Lower leg skin (tissue), 4 donors: ENCODE measurements at regions not wholly inside any gene's neighbourhood (a gene's known extent, or its start where the extent isn't known, plus 50 kb on each side); places are given as distances from the start of the nearest gene placed in this dataset.

Experiments used
- DNase-seq, 2 donors: peaks; one replicate each; pipeline ENCODE4 v3.0.0-alpha.2; 2019; ENCODE audit warnings: low spot score in 2 of 2
- H3K4me3 ChIP-seq: fragments of 200-600 bp; sonication (generic); 2 replicates; pipeline ENCODE4 v1.5.1; 2017; ENCODE audit warnings: mild to moderate bottlenecking, low read depth; ENCODE audit not compliant: poor library complexity, severe bottlenecking
- POLR2A ChIP-seq, 2 donors: fragments of 450-650 bp; IDR thresholded peaks; one replicate each; pipeline ENCODE4 v1.6.1; 2016 to 2017; ENCODE audit warnings: antibody characterized with exemption in 2 of 2, mild to moderate bottlenecking in 1 of 2, moderate library complexity in 1 of 2
- WGBS, 2 donors: methylation state at CpG; one replicate each; pipeline ENCODE4 v1.1.5; 2018; 5-methylcytosine and 5-hydroxymethylcytosine counted together
- intact Hi-C: fragments of 100-400 bp; cut with DNase I; formaldehyde crosslinking; loops from one replicate; pipeline ENCODE4 v1.15.0; 2023; ENCODE audit warnings: low total_unique reads
- TF ChIP-seq, protein P1 (sequence below), 3 donors: fragments of 450-650 bp; IDR thresholded peaks; one replicate each; pipeline ENCODE4 v1.5.1; 2016; ENCODE audit warnings: antibody characterized with exemption in 3 of 3, mild to moderate bottlenecking in 3 of 3, moderate library complexity in 2 of 3

DNA sequence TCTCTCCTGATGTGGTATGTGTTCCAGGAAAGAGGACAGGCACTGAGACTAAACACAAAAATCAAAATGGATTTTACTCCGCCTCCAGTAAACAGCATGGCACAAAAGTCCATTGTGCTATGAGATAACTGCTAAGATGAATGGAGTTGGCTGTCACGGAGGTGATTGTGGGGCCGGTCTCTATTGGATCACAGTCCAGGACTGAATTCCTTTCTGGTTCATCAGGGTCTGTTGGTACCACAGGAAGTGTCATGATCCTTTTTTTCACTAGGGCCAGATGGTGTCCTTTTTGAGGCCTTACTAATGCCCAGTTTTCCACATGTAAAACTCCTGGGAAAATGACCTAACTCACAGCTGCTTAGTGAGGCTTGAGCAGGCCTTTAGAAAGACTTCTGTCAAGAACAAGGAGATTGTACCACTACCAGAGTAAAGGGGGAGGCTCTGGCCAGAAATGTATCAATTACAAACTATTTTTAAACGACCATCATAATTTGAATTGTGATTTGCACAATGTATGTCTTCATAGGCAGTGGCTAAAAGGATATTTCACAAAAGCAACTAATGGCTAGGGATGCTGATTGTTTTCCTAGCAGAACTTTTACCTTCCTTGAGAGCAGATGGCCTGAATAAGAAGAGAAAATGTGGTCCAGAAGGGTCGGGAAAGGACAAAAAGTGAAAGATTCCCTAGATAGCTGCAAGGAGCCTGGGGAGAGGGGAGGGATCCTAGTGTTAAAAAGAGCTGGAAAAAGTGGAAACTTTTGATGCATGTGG, 192.2 kb upstream of the POU3F2 start:
- no peak overlapping the region for H3K4me3 ChIP-seq
- no peak for DNase-seq
- intact Hi-C loops = no loop called here
- 59 to 63% methylated on average over 5 of the region's 5 CpGs for WGBS, 2 donors
- TF ChIP-seq, protein P1, sequence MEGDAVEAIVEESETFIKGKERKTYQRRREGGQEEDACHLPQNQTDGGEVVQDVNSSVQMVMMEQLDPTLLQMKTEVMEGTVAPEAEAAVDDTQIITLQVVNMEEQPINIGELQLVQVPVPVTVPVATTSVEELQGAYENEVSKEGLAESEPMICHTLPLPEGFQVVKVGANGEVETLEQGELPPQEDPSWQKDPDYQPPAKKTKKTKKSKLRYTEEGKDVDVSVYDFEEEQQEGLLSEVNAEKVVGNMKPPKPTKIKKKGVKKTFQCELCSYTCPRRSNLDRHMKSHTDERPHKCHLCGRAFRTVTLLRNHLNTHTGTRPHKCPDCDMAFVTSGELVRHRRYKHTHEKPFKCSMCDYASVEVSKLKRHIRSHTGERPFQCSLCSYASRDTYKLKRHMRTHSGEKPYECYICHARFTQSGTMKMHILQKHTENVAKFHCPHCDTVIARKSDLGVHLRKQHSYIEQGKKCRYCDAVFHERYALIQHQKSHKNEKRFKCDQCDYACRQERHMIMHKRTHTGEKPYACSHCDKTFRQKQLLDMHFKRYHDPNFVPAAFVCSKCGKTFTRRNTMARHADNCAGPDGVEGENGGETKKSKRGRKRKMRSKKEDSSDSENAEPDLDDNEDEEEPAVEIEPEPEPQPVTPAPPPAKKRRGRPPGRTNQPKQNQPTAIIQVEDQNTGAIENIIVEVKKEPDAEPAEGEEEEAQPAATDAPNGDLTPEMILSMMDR (IDR thresholded peaks at IDR 0.05) = no peak
- no peak for TF ChIP-seq POLR2A (IDR thresholded peaks at IDR 0.05)

GRCh38 chr6:98644063-98644462, 190.3 kb upstream of the POU3F2 start:
- intact Hi-C loops = no loop called here
- WGBS, 2 donors = 68% methylated on average over 5 of the region's 5 CpGs
- DNase-seq = no peak
- no peak overlapping the region for H3K4me3 ChIP-seq
- TF ChIP-seq POLR2A (IDR thresholded peaks at IDR 0.05) = no peak
- TF ChIP-seq, protein P1 (IDR thresholded peaks at IDR 0.05) = no peak

GRCh38 chr6:98648211-98648914, 186.0 kb upstream of the POU3F2 start:
- TF ChIP-seq, protein P1 (IDR thresholded peaks at IDR 0.05) = no peak
- no peak for TF ChIP-seq POLR2A (IDR thresholded peaks at IDR 0.05)
- intact Hi-C loops = no loop called here
- WGBS, 2 donors = 71 to 72% methylated on average over 7 of the region's 7 CpGs
- no peak overlapping the region for H3K4me3 ChIP-seq
- DNase-seq = no peak

GRCh38 chr6:98650941-98651340, 183.4 kb upstream of the POU3F2 start:
- WGBS, 2 donors = 29 to 30% methylated on average over 3 of the region's 3 CpGs
- TF ChIP-seq POLR2A (IDR thresholded peaks at IDR 0.05) = no peak
- TF ChIP-seq, protein P1 (IDR thresholded peaks at IDR 0.05) = no peak
- no peak overlapping the region for H3K4me3 ChIP-seq
- DNase-seq = no peak
- intact Hi-C loops = no loop called here

GRCh38 chr6:98653179-98653578, 181.2 kb upstream of the POU3F2 start:
- WGBS, 2 donors = 46 to 52% methylated on average over 2 of the region's 2 CpGs
- DNase-seq = no peak
- intact Hi-C loops = no loop called here
- no peak overlapping the region for H3K4me3 ChIP-seq
- no peak for TF ChIP-seq POLR2A (IDR thresholded peaks at IDR 0.05)
- TF ChIP-seq, protein P1 (IDR thresholded peaks at IDR 0.05) = no peak
